IMR-90 (cell line): ENCODE measurements at regions not wholly inside any gene's neighbourhood (a gene's known extent, or its start where the extent isn't known, plus 50 kb on each side); places are given as distances from the start of the nearest gene placed in this dataset.

ENCODE experiments used
- ATAC-seq: fragments of 200-7000 bp; cut with Tn5 transposase; 2 replicates; pipeline ENCODE4 v1.9.1; 2020; ENCODE audit warnings: low read depth, mild to moderate bottlenecking, moderate library complexity
- BruUV-seq: library from RNA; stranded (reverse); fragments of 400-500 nt; replicated peaks from 2 replicates; lab custom pipeline; 2021; lab: Mats Ljungman, UMichigan
- CTCF ChIA-PET: fragments of 300-600 bp; formaldehyde crosslinking; extraction: SDS; loops from one replicate; lab custom pipeline; 2021; ENCODE audit warnings: antibody characterized with exemption; lab: Yijun Ruan, JAX
- POLR2A ChIA-PET: fragments of 300-600 bp; sonication (Branson Sonifier 250); formaldehyde crosslinking; loops from one replicate; lab custom pipeline; 2022; ENCODE audit warnings: antibody characterized with exemption; ENCODE audit not compliant: unreplicated experiment; lab: Charles Lee
- DNase-seq: peaks from one replicate; pipeline ENCODE4 v3.0.0; 2013
- H2AFZ ChIP-seq: replicated peaks from 2 replicates; pipeline ENCODE3; 2013; ENCODE audit warnings: low read length, mild to moderate bottlenecking; ENCODE audit not compliant: poor library complexity
- H2AK5ac ChIP-seq: 2 replicates; pipeline ENCODE4 v1.6.1; 2013; ENCODE audit warnings: low read depth, low read length, inconsistent platforms
- H2AK9ac ChIP-seq: replicated peaks from 2 replicates; pipeline ENCODE3; 2013; ENCODE audit warnings: mild to moderate bottlenecking, low read depth, low read length, moderate library complexity; ENCODE audit not compliant: poor library complexity
- H2BK120ac ChIP-seq: 2 replicates; pipeline ENCODE4 v1.6.1; 2013; ENCODE audit warnings: low read depth, low read length, inconsistent platforms
- H2BK15ac ChIP-seq: 3 replicates; pipeline ENCODE4 v1.6.1; 2013; ENCODE audit warnings: low read depth, low read length, inconsistent platforms
- H2BK20ac ChIP-seq: 2 replicates; pipeline ENCODE4 v1.6.1; 2013; ENCODE audit warnings: low read depth, mild to moderate bottlenecking, inconsistent platforms, low read length, moderate library complexity
- H2BK5ac ChIP-seq: 2 replicates; pipeline ENCODE4 v1.6.1; 2013; ENCODE audit warnings: mild to moderate bottlenecking, low read depth, low read length, inconsistent platforms; ENCODE audit not compliant: poor library complexity, severe bottlenecking
- H3K14ac ChIP-seq: replicated peaks from 2 replicates; pipeline ENCODE4 v1.6.1; 2013; ENCODE audit warnings: low read depth, low read length, inconsistent platforms
- H3K18ac ChIP-seq: 2 replicates; pipeline ENCODE4 v1.6.1; 2013; ENCODE audit warnings: low read depth, low read length, control low read depth
- H3K23ac ChIP-seq: 2 replicates; pipeline ENCODE4 v1.6.1; 2013; ENCODE audit warnings: low read depth, low read length, inconsistent platforms
- H3K27ac ChIP-seq: 2 replicates; pipeline ENCODE4 v1.5.1; 2013; ENCODE audit warnings: mild to moderate bottlenecking, control low read depth, low read length; ENCODE audit not compliant: insufficient read depth
- H3K27me3 ChIP-seq: 2 replicates; pipeline ENCODE4 v1.6.1; 2013; ENCODE audit warnings: low read length; ENCODE audit not compliant: control insufficient read depth, insufficient read depth
- H3K36me3 ChIP-seq: 2 replicates; pipeline ENCODE4 v1.6.1; 2013; ENCODE audit warnings: low read length, mixed read lengths; ENCODE audit not compliant: control insufficient read depth, insufficient read depth
- H3K4ac ChIP-seq: 2 replicates; pipeline ENCODE4 v1.6.1; 2013; ENCODE audit warnings: low read depth, low read length, inconsistent platforms
- H3K4me1 ChIP-seq: 2 replicates; pipeline ENCODE4 v1.6.1; 2013; ENCODE audit warnings: low read length, mixed read lengths; ENCODE audit not compliant: control insufficient read depth, insufficient read depth
- H3K4me2 ChIP-seq: 2 replicates; pipeline ENCODE4 v1.6.1; 2013; ENCODE audit warnings: low read depth, mild to moderate bottlenecking, control low read depth, low read length, moderate library complexity
- H3K4me3 ChIP-seq: 2 replicates; pipeline ENCODE4 v1.5.1; 2013; ENCODE audit warnings: low read depth, mild to moderate bottlenecking, control low read depth, low read length, moderate library complexity; ENCODE audit not compliant: insufficient read depth
- H3K56ac ChIP-seq: 2 replicates; pipeline ENCODE4 v1.6.1; 2013; ENCODE audit warnings: low read length, inconsistent platforms; ENCODE audit not compliant: insufficient read depth; ENCODE audit errors: extremely low read depth
- H3K79me1 ChIP-seq, 2 experiments: 2 replicates each; pipeline ENCODE4 v1.6.1; 2013; ENCODE audit warnings: low read length in 2 of 2, inconsistent platforms in 1 of 2, low read depth in 1 of 2
- H3K9ac ChIP-seq: 2 replicates; pipeline ENCODE4 v1.6.1; 2013; ENCODE audit warnings: low read depth, low read length, control low read depth
- H3K9me1 ChIP-seq: 2 replicates; pipeline ENCODE4 v1.6.1; 2013; ENCODE audit warnings: low read length, inconsistent platforms; ENCODE audit not compliant: insufficient read depth
- H3K9me3 ChIP-seq: 2 replicates; pipeline ENCODE4 v1.6.1; 2013; ENCODE audit warnings: low read length; ENCODE audit not compliant: control insufficient read depth, insufficient read depth
- H4K20me1 ChIP-seq: 2 replicates; pipeline ENCODE4 v1.6.1; 2013; ENCODE audit warnings: low read length, inconsistent platforms; ENCODE audit not compliant: insufficient read depth
- H4K5ac ChIP-seq: 2 replicates; pipeline ENCODE4 v1.6.1; 2013; ENCODE audit warnings: mild to moderate bottlenecking, low read depth, low read length, control low read depth
- H4K8ac ChIP-seq, 2 experiments: 2 replicates each; pipeline ENCODE4 v1.6.1; 2013; ENCODE audit warnings: low read depth in 2 of 2, low read length in 2 of 2, control low read depth in 1 of 2, inconsistent platforms in 1 of 2
- H4K91ac ChIP-seq: 2 replicates; pipeline ENCODE4 v1.6.1; 2013; ENCODE audit warnings: low read depth, low read length, inconsistent platforms; ENCODE audit not compliant: insufficient read depth
- BHLHE40 ChIP-seq: fragments of 150-350 bp; IDR thresholded peaks from 2 replicates; pipeline ENCODE4 v1.6.1; 2016; ENCODE audit warnings: mild to moderate bottlenecking, low read depth, low read length
- CEBPB ChIP-seq: IDR thresholded peaks from 2 replicates; pipeline ENCODE4 v1.6.1; 2012; ENCODE audit warnings: low read depth, low read length, improper control_type of control experiment
- CHD1 ChIP-seq: IDR thresholded peaks from 2 replicates; pipeline ENCODE4 v1.6.1; 2012; ENCODE audit warnings: low read depth, low read length, improper control_type of control experiment
- ELK1 ChIP-seq: fragments of 150-350 bp; IDR thresholded peaks from 2 replicates; pipeline ENCODE4 v1.6.1; 2016; ENCODE audit warnings: low read depth, mild to moderate bottlenecking, low read length, moderate library complexity, borderline replicate concordance
- FOS ChIP-seq: fragments of 150-350 bp; IDR thresholded peaks from 2 replicates; pipeline ENCODE4 v1.6.1; 2016; ENCODE audit warnings: low read depth, low read length
- MAFK ChIP-seq: IDR thresholded peaks from 2 replicates; pipeline ENCODE4 v1.6.1; 2012; ENCODE audit warnings: low read depth, low read length, improper control_type of control experiment
- MAZ ChIP-seq: IDR thresholded peaks from 2 replicates; pipeline ENCODE4 v1.6.1; 2012; ENCODE audit warnings: low read depth, mild to moderate bottlenecking, low read length, improper control_type of control experiment, moderate library complexity, borderline replicate concordance
- MXI1 ChIP-seq: IDR thresholded peaks from 2 replicates; pipeline ENCODE4 v1.6.1; 2012; ENCODE audit warnings: low read depth, mild to moderate bottlenecking, low read length, moderate library complexity, borderline replicate concordance
- NFE2L2 ChIP-seq: fragments of 150-350 bp; IDR thresholded peaks from 2 replicates; pipeline ENCODE4 v1.6.1; 2016; ENCODE audit warnings: low read depth, mild to moderate bottlenecking, low read length
- POLR2A ChIP-seq: IDR thresholded peaks from 2 replicates; pipeline ENCODE4 v1.6.1; 2012; ENCODE audit warnings: mild to moderate bottlenecking, low read depth, low read length
- RAD21 ChIP-seq: IDR thresholded peaks from 2 replicates; pipeline ENCODE4 v1.6.1; 2012; ENCODE audit warnings: low read length, improper control_type of control experiment
- RCOR1 ChIP-seq: IDR thresholded peaks from 2 replicates; pipeline ENCODE4 v1.6.1; 2012; ENCODE audit warnings: mild to moderate bottlenecking, low read length, improper control_type of control experiment; ENCODE audit not compliant: insufficient replicate concordance
- RFX5 ChIP-seq: IDR thresholded peaks from 2 replicates; pipeline ENCODE4 v1.8.0; 2012; ENCODE audit warnings: low read depth, mild to moderate bottlenecking, low read length, moderate library complexity
- SMC3 ChIP-seq: fragments of 150-350 bp; IDR thresholded peaks from 2 replicates; pipeline ENCODE4 v1.6.1; 2016; ENCODE audit warnings: low read depth, mild to moderate bottlenecking, antibody characterized with exemption, low read length, moderate library complexity
- USF2 ChIP-seq: fragments of 150-350 bp; IDR thresholded peaks from 2 replicates; pipeline ENCODE4 v1.6.1; 2017; ENCODE audit warnings: mild to moderate bottlenecking, antibody characterized with exemption, low read length, low read depth
- WGBS, 2 experiments: methylation state at CpG; one replicate each; pipeline versions ENCODE4 v1.1.5 to v1.1.7; 2013; ENCODE audit warnings: missing lambda C conversion rate in 2 of 2; ENCODE audit not compliant: insufficient read length in 1 of 2; ENCODE audit errors: extremely low coverage in 2 of 2; 5-methylcytosine and 5-hydroxymethylcytosine counted together
- dilution Hi-C: fragments of 300-500 bp; cut with HindIII; formaldehyde crosslinking; loops from one replicate; pipeline ENCODE4 v1.14.3; 2018; ENCODE audit warnings: low sequenced_read_pairs; ENCODE audit not compliant: unreplicated experiment
- in situ Hi-C: fragments of 300-500 bp; cut with MboI; formaldehyde crosslinking; loops from 3 replicates; pipeline ENCODE4 v1.14.3; 2019; ENCODE audit warnings: low sequenced_read_pairs, inconsistent platforms, mixed read lengths
- intact Hi-C: fragments of 100-400 bp; cut with micrococcal nuclease; formaldehyde crosslinking; loops from 2 replicates; pipeline ENCODE4 v1.10.0; 2022
- TF ChIP-seq, protein P1 (sequence below): conservative IDR thresholded peaks from 2 replicates; pipeline ENCODE4 v1.5.1; 2012; ENCODE audit warnings: mild to moderate bottlenecking, low read depth, low read length, improper control_type of control experiment

DNA sequence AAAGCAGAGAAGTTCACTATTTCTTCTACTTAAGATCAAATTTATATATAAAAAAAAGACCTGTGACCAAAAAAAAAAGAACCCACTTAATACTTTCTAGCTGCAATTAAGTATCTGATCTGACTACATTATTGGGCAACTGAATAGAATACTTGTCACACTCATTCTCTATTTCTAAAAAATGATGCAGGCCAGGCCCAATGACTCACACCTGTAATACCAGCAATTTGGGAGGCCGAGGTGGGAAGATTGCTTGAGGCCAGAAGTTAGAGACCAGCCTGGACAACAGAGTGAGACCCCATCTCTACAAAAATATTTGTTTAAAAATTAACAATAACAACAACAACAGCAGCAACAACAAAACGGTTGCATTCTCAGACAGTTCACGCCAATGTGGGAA, 108.8 kb upstream of the BMP2K start:
- no peak overlapping the region for H3K23ac ChIP-seq
- no peak overlapping the region; a peak in 1 of 4 replicates for H4K8ac ChIP-seq
- no peak overlapping the region for H3K18ac ChIP-seq
- WGBS, 2 experiments = no CpG with 5 or more reads among the region's 3 CpGs
- no TSS peak for BruUV-seq
- H2BK15ac ChIP-seq = no peak overlapping the region
- H3K56ac ChIP-seq = no peak overlapping the region
- no peak overlapping the region for H2BK20ac ChIP-seq
- no peaks in the 10 kb centered on the region for H3K9me3 ChIP-seq
- H4K91ac ChIP-seq = no peak overlapping the region
- peaks cover 2% of the 10 kb centered on the region for H3K4me1 ChIP-seq
- H3K14ac ChIP-seq = no peak overlapping the region
- TF ChIP-seq RFX5 = no peak
- no peak for TF ChIP-seq RAD21
- TF ChIP-seq MXI1 = no peak
- TF ChIP-seq CEBPB = no peak
- TF ChIP-seq NFE2L2 = no peak
- no peak for TF ChIP-seq MAZ
- no peak for TF ChIP-seq MAFK
- TF ChIP-seq SMC3 = no peak
- no peak for TF ChIP-seq ELK1
- TF ChIP-seq FOS = no peak
- TF ChIP-seq CHD1 = no peak
- TF ChIP-seq BHLHE40 = no peak
- no peak for TF ChIP-seq USF2
- TF ChIP-seq, protein P1, sequence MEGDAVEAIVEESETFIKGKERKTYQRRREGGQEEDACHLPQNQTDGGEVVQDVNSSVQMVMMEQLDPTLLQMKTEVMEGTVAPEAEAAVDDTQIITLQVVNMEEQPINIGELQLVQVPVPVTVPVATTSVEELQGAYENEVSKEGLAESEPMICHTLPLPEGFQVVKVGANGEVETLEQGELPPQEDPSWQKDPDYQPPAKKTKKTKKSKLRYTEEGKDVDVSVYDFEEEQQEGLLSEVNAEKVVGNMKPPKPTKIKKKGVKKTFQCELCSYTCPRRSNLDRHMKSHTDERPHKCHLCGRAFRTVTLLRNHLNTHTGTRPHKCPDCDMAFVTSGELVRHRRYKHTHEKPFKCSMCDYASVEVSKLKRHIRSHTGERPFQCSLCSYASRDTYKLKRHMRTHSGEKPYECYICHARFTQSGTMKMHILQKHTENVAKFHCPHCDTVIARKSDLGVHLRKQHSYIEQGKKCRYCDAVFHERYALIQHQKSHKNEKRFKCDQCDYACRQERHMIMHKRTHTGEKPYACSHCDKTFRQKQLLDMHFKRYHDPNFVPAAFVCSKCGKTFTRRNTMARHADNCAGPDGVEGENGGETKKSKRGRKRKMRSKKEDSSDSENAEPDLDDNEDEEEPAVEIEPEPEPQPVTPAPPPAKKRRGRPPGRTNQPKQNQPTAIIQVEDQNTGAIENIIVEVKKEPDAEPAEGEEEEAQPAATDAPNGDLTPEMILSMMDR = no peak
- no peak for TF ChIP-seq RCOR1
- no peak for TF ChIP-seq POLR2A
- H2BK5ac ChIP-seq = no peak overlapping the region
- POLR2A ChIA-PET = interaction anchor here (0.6 kb wide), 1 partner anchor 107 kb away, joined by 29 read pairs; no protein-coding TSS in a partner anchor
- ATAC-seq (no peak), DNase-seq (no peak)
- no peak overlapping the region for H2AK5ac ChIP-seq
- no peak overlapping the region for H3K27ac ChIP-seq
- no peak overlapping the region for H4K5ac ChIP-seq
- H3K36me3 ChIP-seq = no peaks in the 10 kb centered on the region
- H3K79me1 ChIP-seq = no peaks in the 10 kb centered on the region
- H3K4me2 ChIP-seq = no peak overlapping the region
- in situ Hi-C loops (no loop called here), intact Hi-C loops (no loop called here), dilution Hi-C loops (no loop called here)
- 0 out of 2 replicates have a peak, but pooled peaks cover under 1% of the 10 kb centered on the region for H3K9me1 ChIP-seq
- H3K4ac ChIP-seq = no peak overlapping the region
- no peaks in the 10 kb centered on the region for H3K27me3 ChIP-seq
- no peak overlapping the region for H2AK9ac ChIP-seq
- no peak overlapping the region for H3K4me3 ChIP-seq
- no peak overlapping the region for H2BK120ac ChIP-seq
- CTCF ChIA-PET = no interaction called here
- H3K9ac ChIP-seq = no peak overlapping the region
- no peaks in the 10 kb centered on the region for H4K20me1 ChIP-seq
- H2AFZ ChIP-seq = no peak overlapping the region
